Mucosa of descending colon (tissue), 3 donors: ENCODE measurements at regions not wholly inside any gene's neighbourhood (a gene's known extent, or its start where the extent isn't known, plus 50 kb on each side); places are given as distances from the start of the nearest gene placed in this dataset.

ENCODE experiments used
- ATAC-seq: fragments of 200-7000 bp; cut with Tn5 transposase; one replicate; pipeline ENCODE4 v1.9.1; 2020; ENCODE audit warnings: mild to moderate bottlenecking, moderate library complexity
- DNase-seq, 3 donors: peaks; one replicate each; pipeline ENCODE4 v3.0.0-alpha.2; 2020
- H3K36me3 ChIP-seq: fragments of 200-600 bp; one replicate; pipeline ENCODE4 v1.8.0; 2021; ENCODE audit warnings: low read depth, mild to moderate bottlenecking
- H3K4me1 ChIP-seq: fragments of 200-600 bp; one replicate; pipeline ENCODE4 v1.8.0; 2021; ENCODE audit warnings: low read depth, mild to moderate bottlenecking
- H3K4me3 ChIP-seq: fragments of 200-600 bp; one replicate; pipeline ENCODE4 v1.8.0; 2021; ENCODE audit warnings: mild to moderate bottlenecking
- H3K9me3 ChIP-seq: fragments of 200-600 bp; one replicate; pipeline ENCODE4 v1.8.0; 2021; ENCODE audit warnings: mild to moderate bottlenecking
- CTCF ChIP-seq: fragments of 200-600 bp; IDR thresholded peaks from one replicate; pipeline ENCODE4 v1.8.0; 2022; ENCODE audit warnings: antibody characterized with exemption, mild to moderate bottlenecking
- intact Hi-C, 2 donors: fragments of 100-400 bp; cut with DNase I in 1 of 2; cut with micrococcal nuclease in 1 of 2; formaldehyde crosslinking; loops; one replicate each; pipeline versions ENCODE4 v1.11.0 to v1.11.1; 2022; cut with DNase I, micrococcal nuclease
- donor health status: DM: no; HTN: no; CAD: no; lungs with moderate emphysema.
- donor health status: DM: no; HTN: no; CAD: no.
- donor health status: DM: no; HTN: yes; CAD: no.

- no peak for TF ChIP-seq CTCF
- H3K9me3 ChIP-seq = no peaks in the 10 kb centered on the region
- intact Hi-C loops = no loop called here
- no peak overlapping the region for H3K4me3 ChIP-seq
- ATAC-seq = no peak
- DNase-seq = no peak
- H3K4me1 ChIP-seq = no peaks in the 10 kb centered on the region
- no peaks in the 10 kb centered on the region for H3K36me3 ChIP-seq
Observed at GRCh38 chr12:93989949-93990348, 158.4 kb upstream of the PLXNC1 start.

- intact Hi-C loops = no loop called here
- no peak for TF ChIP-seq CTCF
Observed at GRCh38 chr12:93990832-93991803, 157.3 kb upstream of the PLXNC1 start.

GRCh38 chr12:93991829-93992461, 156.4 kb upstream of the PLXNC1 start:
- DNase-seq (no peak), ATAC-seq (no peak)
- Histone ChIP-seq H3K4me1 (no peaks in the 10 kb centered on the region), H3K4me3 (no peak overlapping the region), H3K9me3 (no peaks in the 10 kb centered on the region), H3K36me3 (no peaks in the 10 kb centered on the region)
- no peak for TF ChIP-seq CTCF
- intact Hi-C loops = no loop called here

More at GRCh38 chr12:93990832-93991803, 157.3 kb upstream of the PLXNC1 start:
- ATAC-seq = peak; percentile 45
- H3K4me1 ChIP-seq = no peaks in the 10 kb centered on the region
- no peak overlapping the region for H3K4me3 ChIP-seq
- DNase-seq = peak in 2 of 3 donors; percentile 27 to 30
- H3K36me3 ChIP-seq = no peaks in the 10 kb centered on the region
- H3K9me3 ChIP-seq = no peaks in the 10 kb centered on the region

- Histone ChIP-seq H3K4me1 (no peaks in the 10 kb centered on the region), H3K36me3 (no peaks in the 10 kb centered on the region), H3K9me3 (no peaks in the 10 kb centered on the region), H3K4me3 (no peak overlapping the region)
- ATAC-seq (no peak), DNase-seq (no peak)
- no peak for TF ChIP-seq CTCF
- intact Hi-C loops = no loop called here
Observed at GRCh38 chr12:93994721-93995120, 153.7 kb upstream of the PLXNC1 start.

- no peak for DNase-seq
- Histone ChIP-seq H3K9me3 (no peaks in the 10 kb centered on the region), H3K4me1 (no peaks in the 10 kb centered on the region), H3K4me3 (no peak overlapping the region), H3K36me3 (no peaks in the 10 kb centered on the region)
- ATAC-seq = no peak
- intact Hi-C loops = no loop called here
- TF ChIP-seq CTCF = no peak
Observed at GRCh38 chr12:93996321-93996720, 152.1 kb upstream of the PLXNC1 start.
